OCI-M1 (cell line): ENCODE measurements at regions not wholly inside any gene's neighbourhood (a gene's known extent, or its start where the extent isn't known, plus 50 kb on each side); places are given as distances from the start of the nearest gene placed in this dataset.

Experiments
- DNase-seq: peaks from one replicate; lab custom pipeline; 2025; lab: John Stamatoyannopoulos, UW

DNA sequence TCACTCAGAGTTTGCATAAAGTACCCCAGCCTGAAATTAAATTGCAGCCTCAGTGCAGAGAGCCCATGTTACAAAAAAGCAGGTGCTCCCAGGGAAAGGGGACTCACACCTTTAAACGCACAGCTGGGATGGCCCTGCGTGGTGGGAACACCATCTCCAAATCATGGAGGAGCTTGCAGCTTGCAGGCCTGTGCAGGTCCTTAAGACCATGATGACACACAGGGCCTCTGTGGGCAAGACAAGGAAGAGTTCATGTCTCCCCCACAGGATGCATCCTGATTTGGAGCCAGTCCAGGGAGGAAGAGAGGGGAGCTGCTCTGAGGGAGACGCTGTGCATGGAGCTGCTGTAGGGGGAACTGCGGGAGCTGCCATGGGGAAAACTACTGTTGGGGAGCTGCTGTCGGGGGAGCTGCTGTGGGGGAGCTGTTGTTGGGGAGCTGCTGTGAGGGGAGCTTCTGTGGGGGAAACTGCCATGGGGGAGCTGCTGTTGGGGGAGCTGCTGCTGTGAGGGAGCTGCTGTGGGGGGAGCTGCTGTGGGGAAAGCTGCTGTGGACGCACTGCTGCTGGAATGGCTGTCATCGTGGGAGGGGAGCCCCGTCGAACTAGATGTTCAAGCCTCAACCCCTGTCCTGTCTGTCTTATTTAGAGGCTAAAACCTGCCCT is 113.9 kb downstream of the MATN1 start:
- no peak for DNase-seq

- no peak for DNase-seq
Measured at GRCh38 chr1:30607723-30608122, 115.7 kb downstream of the MATN1 start.

GRCh38 chr1:30606166-30606565 is 117.2 kb downstream of the MATN1 start:
- no peak for DNase-seq

DNA sequence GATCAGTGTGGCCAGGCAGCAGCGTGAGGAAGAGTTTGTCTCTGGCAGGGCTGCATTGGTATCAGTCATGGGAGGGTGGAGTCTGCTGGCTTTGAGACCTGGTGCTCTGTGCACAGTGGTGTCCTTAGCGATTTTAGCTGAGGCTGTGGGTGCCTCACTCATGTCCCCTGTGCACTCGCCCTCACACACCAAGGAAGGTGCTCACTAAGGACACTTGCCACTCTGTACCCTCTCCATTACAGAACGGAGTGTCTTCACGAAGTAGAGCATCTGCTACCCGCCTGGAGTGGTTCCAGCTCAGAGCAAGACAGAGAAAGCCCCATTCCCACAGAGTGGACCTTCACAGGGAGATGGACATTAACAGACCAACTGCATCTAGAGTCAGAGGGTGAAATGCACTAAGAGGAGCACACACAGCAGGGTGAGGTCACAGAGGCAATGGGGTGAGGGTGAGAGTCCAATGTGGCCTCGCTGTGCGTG is 117.9 kb downstream of the MATN1 start:
- no peak for DNase-seq

GRCh38 chr1:30604801-30605440 is 118.5 kb downstream of the MATN1 start:
- DNase-seq: no peak

- no peak for DNase-seq
Measured at GRCh38 chr1:30603081-30603858, 120.1 kb downstream of the MATN1 start.

DNA sequence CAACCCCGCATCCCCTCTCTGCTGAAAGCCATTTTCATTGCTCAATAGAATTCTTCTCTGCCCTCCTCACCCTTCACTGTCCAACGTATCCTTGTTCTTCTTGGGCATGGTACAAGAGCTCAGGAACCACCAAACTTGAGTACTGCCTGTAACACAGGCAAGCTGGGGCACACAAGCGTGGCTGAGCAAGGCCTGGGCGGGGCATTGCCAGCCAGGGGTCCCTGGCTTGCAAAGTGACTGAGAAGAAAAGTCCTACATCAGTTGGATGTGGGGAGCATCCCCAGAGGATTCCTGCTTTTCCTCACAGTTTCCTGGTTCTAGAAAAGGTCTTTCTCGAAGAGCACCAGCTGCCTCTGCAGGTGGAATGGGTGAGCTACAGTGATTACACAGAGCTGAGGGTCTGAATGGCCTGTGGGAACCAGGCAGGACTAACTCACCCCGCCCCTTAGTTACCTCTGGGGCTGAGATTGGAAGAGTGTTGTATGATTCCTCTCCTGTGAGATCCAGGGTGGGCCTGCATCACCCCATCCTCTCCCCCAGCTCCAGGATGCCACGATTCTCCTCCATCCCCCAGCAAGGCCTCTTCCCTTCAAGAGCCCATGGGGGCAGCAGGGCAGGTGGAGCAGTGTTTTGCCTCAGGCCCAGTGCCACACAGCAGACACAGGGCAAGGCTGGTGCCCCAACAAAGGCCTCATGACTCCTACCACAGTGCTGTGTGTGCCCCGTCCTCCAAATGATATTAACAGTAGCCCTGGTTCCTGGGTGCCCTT is 121.9 kb downstream of the MATN1 start:
- DNase-seq: no peak

DNA sequence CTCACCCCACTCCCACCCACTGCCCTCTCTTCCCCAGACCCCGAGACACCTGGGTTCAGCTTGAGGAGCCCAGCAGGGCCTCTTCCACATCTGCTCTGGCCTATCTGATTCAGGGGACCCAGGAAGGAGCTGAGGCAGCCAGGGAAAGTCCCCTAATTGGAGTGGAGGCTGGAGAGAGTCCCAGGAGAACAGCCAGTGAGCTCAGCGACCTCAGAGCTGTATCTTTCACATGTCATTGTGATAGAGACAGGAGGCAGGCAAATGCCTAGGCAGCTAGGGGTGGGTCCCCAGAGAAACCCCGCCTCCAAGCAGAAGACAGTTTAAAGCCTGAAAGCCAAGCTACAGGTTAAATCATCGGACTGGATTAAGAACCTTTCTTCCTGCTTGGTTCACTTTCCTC is 122.7 kb downstream of the MATN1 start:
- no peak for DNase-seq

DNA sequence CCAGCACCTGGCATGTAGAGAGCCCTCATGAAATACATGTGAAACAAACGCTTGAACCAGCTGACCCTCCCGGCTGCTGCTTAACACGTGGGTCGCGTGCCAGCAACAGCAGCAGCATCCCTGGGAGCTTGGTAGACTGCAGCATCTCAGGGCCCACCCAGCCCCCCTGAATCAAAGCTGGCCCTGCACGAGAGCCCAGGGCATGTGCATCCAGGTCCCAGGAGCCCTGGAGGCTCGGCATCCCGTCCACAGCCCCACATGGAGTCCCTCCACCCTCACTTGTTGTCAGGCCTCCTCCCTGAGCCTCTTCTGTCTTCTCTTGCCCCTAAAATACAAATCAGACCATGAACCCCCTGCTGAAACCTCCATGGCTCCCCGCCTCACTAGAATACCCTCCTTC is 123.1 kb downstream of the MATN1 start:
- no peak for DNase-seq

GRCh38 chr1:30599721-30600120 is 123.7 kb downstream of the MATN1 start:
- DNase-seq: no peak

DNA sequence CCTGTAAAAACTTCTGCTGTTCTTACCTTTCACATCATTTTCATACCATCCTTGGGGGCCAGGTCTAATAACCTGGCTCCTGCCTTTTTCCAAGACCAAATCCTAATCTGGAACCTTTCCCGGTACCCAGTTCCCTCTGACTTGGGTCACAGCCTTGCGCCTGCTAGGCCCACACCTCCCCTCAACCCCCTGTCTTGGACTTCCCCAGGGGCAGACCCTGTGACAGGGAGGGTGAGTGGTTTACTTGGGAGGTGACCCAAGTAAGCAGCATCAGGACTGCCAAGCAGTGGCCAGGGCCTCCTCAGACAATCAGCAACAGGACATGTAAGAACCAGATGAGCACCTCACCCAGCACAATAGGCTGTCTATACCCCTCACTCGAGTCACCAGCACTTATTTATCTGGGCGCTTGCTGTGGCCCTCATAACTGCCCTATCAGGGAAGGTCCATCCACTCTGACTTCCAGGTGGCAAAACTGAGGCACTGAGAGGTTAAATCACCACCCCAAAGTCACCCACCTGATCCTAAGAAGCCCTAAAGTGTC is 124.7 kb downstream of the MATN1 start:
- no peak for DNase-seq

GRCh38 chr1:30597711-30598110 is 125.7 kb downstream of the MATN1 start:
- DNase-seq: no peak

- DNase-seq: no peak
Measured at GRCh38 chr1:30596891-30597290, 126.5 kb downstream of the MATN1 start.

- DNase-seq: no peak
Measured at GRCh38 chr1:30596470-30596869, 126.9 kb downstream of the MATN1 start.

DNA sequence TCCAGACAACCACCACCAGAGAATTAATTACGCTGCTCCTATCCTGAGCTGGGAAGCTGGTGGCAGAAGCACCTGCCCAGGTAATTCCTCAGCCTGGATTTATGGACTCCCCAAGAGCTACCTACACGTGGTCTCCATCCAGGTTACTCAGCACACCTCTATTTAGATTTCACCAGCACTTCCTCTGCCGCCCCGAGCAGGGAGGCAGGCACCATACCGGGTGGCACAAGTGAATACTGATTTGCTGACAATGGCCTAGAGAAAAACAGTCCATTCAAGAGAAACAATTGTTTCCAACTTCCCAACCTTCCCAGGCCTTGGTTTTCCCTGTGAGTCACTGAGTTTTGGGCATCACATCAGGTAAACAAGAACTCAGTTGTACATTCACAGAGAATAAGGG is 134.3 kb downstream of the MATN1 start:
- no peak for DNase-seq

GRCh38 chr1:30588311-30589073 is 134.9 kb downstream of the MATN1 start:
- DNase-seq: no peak

DNA sequence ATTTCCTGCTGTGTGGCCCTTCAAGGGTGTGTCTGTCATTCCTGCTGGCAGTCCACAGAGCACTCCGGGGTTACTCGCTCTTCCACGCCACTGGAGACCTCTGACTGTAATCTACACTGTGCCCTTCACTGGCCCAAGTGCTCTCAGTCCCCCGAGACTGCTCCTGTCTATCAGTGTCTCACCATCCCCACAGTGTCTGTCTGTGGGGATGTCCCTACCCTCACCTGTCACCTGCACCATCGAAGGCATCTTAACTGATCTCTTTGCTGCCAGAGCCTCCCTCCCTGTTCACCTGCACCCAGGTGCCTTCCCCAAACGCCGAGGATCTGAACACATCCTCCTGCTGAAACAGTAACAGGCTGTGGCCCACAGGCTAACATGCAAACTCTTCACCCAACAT is 136.7 kb downstream of the MATN1 start:
- no peak for DNase-seq

- DNase-seq: no peak
Measured at GRCh38 chr1:30579580-30579979, 143.8 kb downstream of the MATN1 start.

- no peak for DNase-seq
Measured at GRCh38 chr1:30575066-30575465, 148.3 kb downstream of the MATN1 start.

DNA sequence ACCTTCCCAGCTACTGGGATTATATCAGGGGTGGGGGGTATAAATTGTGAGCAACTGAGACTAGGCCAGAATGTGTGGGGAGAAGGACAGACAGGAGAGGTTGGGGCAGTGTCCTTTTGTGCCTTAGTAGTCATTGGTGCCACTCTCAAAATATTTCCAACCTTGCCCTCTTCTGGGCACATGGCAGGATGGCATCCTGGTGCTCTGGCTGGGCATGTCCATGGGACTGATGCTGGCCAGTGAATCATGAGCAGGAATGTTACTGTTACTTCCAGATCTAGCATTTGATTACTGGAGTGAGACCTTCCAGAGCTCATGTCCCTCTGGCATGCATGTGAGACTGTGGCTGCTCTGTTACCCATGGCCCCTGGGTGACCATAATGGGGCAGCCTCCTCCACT is 151.2 kb downstream of the MATN1 start:
- DNase-seq: no peak

- no peak for DNase-seq
Measured at GRCh38 chr1:30571380-30571779, 152.0 kb downstream of the MATN1 start.
